Uterus (tissue), 2 donors: ENCODE measurements at regions not wholly inside any gene's neighbourhood (a gene's known extent, or its start where the extent isn't known, plus 50 kb on each side); places are given as distances from the start of the nearest gene placed in this dataset.

ENCODE experiments used
- POLR2A ChIP-seq, 2 donors: fragments of 450-650 bp; IDR thresholded peaks; one replicate each; pipeline ENCODE4 v1.6.1; 2016; ENCODE audit warnings: antibody characterized with exemption in 2 of 2, mild to moderate bottlenecking in 1 of 2, moderate library complexity in 1 of 2
- TF ChIP-seq, protein P1 (sequence below), 4 experiments: fragments of 200-600 bp in 2 of 4; fragments of 450-650 bp in 2 of 4; sonication (generic) in 2 of 4; IDR thresholded peaks; one replicate each; pipeline ENCODE4 v1.5.1; 2016 to 2019; ENCODE audit warnings: antibody characterized with exemption in 4 of 4, mild to moderate bottlenecking in 2 of 4, moderate library complexity in 1 of 4

GRCh38 chr10:84943541-84943940 lies 615.2 kb downstream of the CCSER2 start:
- TF ChIP-seq, protein P1, sequence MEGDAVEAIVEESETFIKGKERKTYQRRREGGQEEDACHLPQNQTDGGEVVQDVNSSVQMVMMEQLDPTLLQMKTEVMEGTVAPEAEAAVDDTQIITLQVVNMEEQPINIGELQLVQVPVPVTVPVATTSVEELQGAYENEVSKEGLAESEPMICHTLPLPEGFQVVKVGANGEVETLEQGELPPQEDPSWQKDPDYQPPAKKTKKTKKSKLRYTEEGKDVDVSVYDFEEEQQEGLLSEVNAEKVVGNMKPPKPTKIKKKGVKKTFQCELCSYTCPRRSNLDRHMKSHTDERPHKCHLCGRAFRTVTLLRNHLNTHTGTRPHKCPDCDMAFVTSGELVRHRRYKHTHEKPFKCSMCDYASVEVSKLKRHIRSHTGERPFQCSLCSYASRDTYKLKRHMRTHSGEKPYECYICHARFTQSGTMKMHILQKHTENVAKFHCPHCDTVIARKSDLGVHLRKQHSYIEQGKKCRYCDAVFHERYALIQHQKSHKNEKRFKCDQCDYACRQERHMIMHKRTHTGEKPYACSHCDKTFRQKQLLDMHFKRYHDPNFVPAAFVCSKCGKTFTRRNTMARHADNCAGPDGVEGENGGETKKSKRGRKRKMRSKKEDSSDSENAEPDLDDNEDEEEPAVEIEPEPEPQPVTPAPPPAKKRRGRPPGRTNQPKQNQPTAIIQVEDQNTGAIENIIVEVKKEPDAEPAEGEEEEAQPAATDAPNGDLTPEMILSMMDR (IDR thresholded peaks at IDR 0.05), result no peak
- no peak for TF ChIP-seq POLR2A (IDR thresholded peaks at IDR 0.05)
